Panc1 (cell line): ENCODE measurements at regions not wholly inside any gene's neighbourhood (a gene's known extent, or its start where the extent isn't known, plus 50 kb on each side); places are given as distances from the start of the nearest gene placed in this dataset.
"Not testable (repeated sequence)": the region's sequence is repeated elsewhere in the genome, so short reads cannot be mapped to it uniquely, and the experiment has no call there.

Experiments
- ATAC-seq: fragments of 200-7000 bp; cut with Tn5 transposase; 2 replicates; pipeline ENCODE4 v1.9.1; 2020; ENCODE audit warnings: mild to moderate bottlenecking, moderate library complexity
- BruUV-seq: library from RNA; stranded (reverse); fragments of 400-500 nt; replicated peaks from 2 replicates; lab custom pipeline; 2021; lab: Mats Ljungman, UMichigan
- CTCF ChIA-PET: fragments of 300-600 bp; sonication (Branson Sonifier 250); formaldehyde crosslinking; loops from one replicate; lab custom pipeline; 2022; ENCODE audit warnings: antibody characterized with exemption; lab: Charles Lee
- POLR2A ChIA-PET: fragments of 300-600 bp; sonication (Branson Sonifier 250); formaldehyde crosslinking; loops from one replicate; lab custom pipeline; 2022; ENCODE audit warnings: antibody characterized with exemption; lab: Charles Lee
- DNase-seq: peaks from one replicate; pipeline ENCODE4 v3.0.0-alpha.2; 2010; ENCODE audit warnings: low read depth, low spot score
- H3K27ac ChIP-seq: 2 replicates; pipeline ENCODE4 v1.5.1; 2011; ENCODE audit warnings: mild to moderate bottlenecking, low read length, inconsistent platforms
- H3K27me3 ChIP-seq: fragments of 200-500 bp; sonication (Bioruptor generic); 2 replicates; pipeline ENCODE4 v1.6.0; 2014; ENCODE audit warnings: low read length, inconsistent platforms; ENCODE audit not compliant: control insufficient read depth, insufficient read depth
- H3K36me3 ChIP-seq: fragments of 200-500 bp; sonication (Bioruptor generic); 2 replicates; pipeline ENCODE4 v1.5.1; 2014; ENCODE audit warnings: inconsistent platforms, mild to moderate bottlenecking, low read length, moderate library complexity; ENCODE audit not compliant: control insufficient read depth, insufficient read depth
- H3K4me1 ChIP-seq: 2 replicates; pipeline ENCODE4 v1.5.1; 2011; ENCODE audit warnings: inconsistent platforms, mild to moderate bottlenecking, low read length, moderate library complexity; ENCODE audit not compliant: control insufficient read depth, insufficient read depth
- H3K4me3 ChIP-seq, 2 experiments: 2 replicates each; pipeline ENCODE4 v1.5.1; 2011 to 2012; ENCODE audit warnings: low read depth in 2 of 2, low read length in 2 of 2, mild to moderate bottlenecking in 2 of 2, inconsistent platforms in 1 of 2, moderate library complexity in 1 of 2
- H3K9me3 ChIP-seq: fragments of 200-500 bp; sonication (Bioruptor generic); 2 replicates; pipeline ENCODE4 v1.5.1; 2014; ENCODE audit warnings: low read depth, mild to moderate bottlenecking, inconsistent platforms, low read length, moderate library complexity; ENCODE audit not compliant: control insufficient read depth, insufficient read depth
- POLR2AphosphoS5 ChIP-seq: IDR thresholded peaks from 2 replicates; pipeline ENCODE4 v1.6.1; 2012; ENCODE audit warnings: mild to moderate bottlenecking, low read depth, low read length, moderate library complexity
- SIN3A ChIP-seq: IDR thresholded peaks from 2 replicates; pipeline ENCODE4 v1.6.1; 2012; ENCODE audit warnings: low read depth, mild to moderate bottlenecking, low read length, moderate library complexity, borderline replicate concordance; ENCODE audit not compliant: insufficient read depth
- TCF7L2 ChIP-seq: IDR thresholded peaks from 2 replicates; pipeline ENCODE4 v1.6.1; 2011; ENCODE audit warnings: mild to moderate bottlenecking, low read depth, low read length, inconsistent platforms
- in situ Hi-C: cut with HindIII; loops from 2 replicates; pipeline ENCODE4 v1.10.0; 2016; ENCODE audit warnings: low sequenced_read_pairs, low pct_unique_long_range_greater_than_20kb
- intact Hi-C: fragments of 100-400 bp; cut with micrococcal nuclease; formaldehyde crosslinking; loops from one replicate; pipeline ENCODE4 v1.10.0; 2022; ENCODE audit not compliant: unreplicated experiment
- TF ChIP-seq, protein P1 (sequence below), 2 experiments: IDR thresholded peaks; 2 replicates each; pipeline ENCODE4 v1.6.1; 2011 to 2012; ENCODE audit warnings: low read depth in 2 of 2, control low read depth in 1 of 2, low read length in 1 of 2, mild to moderate bottlenecking in 1 of 2, moderate library complexity in 1 of 2; ENCODE audit not compliant: insufficient read depth in 1 of 2
- TF ChIP-seq, protein P2 (sequence below): fragments of 450-650 bp; IDR thresholded peaks from 2 replicates; pipeline ENCODE4 v1.5.1; 2017; ENCODE audit warnings: mild to moderate bottlenecking

DNA sequence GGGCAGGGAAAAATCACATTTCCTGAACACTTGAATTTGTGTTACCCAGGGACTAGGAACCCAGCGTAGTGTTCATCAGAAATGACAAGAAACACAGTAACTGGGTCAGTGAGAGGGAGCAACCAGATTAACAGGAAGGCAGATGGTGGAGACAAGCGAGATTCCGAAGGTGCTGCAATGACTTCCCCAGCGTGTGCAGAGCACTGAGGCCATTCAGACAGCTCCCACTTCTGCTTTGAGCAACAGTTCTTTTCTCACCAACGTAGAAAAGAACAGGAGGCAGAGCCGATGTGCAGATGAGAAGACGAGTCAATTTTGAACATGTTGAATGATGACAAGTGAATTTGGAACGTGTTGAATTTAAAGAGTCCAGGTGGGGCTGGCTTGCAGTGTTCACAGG, 63.1 kb upstream of the IFNGR1 start:
- ATAC-seq (no peak), DNase-seq (no peak)
- no peaks in the 10 kb centered on the region for H3K9me3 ChIP-seq
- intact Hi-C loops: no loop called here
- TF ChIP-seq, protein P1, sequence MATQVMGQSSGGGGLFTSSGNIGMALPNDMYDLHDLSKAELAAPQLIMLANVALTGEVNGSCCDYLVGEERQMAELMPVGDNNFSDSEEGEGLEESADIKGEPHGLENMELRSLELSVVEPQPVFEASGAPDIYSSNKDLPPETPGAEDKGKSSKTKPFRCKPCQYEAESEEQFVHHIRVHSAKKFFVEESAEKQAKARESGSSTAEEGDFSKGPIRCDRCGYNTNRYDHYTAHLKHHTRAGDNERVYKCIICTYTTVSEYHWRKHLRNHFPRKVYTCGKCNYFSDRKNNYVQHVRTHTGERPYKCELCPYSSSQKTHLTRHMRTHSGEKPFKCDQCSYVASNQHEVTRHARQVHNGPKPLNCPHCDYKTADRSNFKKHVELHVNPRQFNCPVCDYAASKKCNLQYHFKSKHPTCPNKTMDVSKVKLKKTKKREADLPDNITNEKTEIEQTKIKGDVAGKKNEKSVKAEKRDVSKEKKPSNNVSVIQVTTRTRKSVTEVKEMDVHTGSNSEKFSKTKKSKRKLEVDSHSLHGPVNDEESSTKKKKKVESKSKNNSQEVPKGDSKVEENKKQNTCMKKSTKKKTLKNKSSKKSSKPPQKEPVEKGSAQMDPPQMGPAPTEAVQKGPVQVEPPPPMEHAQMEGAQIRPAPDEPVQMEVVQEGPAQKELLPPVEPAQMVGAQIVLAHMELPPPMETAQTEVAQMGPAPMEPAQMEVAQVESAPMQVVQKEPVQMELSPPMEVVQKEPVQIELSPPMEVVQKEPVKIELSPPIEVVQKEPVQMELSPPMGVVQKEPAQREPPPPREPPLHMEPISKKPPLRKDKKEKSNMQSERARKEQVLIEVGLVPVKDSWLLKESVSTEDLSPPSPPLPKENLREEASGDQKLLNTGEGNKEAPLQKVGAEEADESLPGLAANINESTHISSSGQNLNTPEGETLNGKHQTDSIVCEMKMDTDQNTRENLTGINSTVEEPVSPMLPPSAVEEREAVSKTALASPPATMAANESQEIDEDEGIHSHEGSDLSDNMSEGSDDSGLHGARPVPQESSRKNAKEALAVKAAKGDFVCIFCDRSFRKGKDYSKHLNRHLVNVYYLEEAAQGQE (IDR thresholded peaks at IDR 0.05; ENCODE audit: insufficient read depth in 1 of 2, low read depth in 2 of 2, low read length in 1 of 2): no peak
- TF ChIP-seq TCF7L2 (no peak), POLR2AphosphoS5 (no peak), SIN3A (no peak)
- TF ChIP-seq, protein P2, sequence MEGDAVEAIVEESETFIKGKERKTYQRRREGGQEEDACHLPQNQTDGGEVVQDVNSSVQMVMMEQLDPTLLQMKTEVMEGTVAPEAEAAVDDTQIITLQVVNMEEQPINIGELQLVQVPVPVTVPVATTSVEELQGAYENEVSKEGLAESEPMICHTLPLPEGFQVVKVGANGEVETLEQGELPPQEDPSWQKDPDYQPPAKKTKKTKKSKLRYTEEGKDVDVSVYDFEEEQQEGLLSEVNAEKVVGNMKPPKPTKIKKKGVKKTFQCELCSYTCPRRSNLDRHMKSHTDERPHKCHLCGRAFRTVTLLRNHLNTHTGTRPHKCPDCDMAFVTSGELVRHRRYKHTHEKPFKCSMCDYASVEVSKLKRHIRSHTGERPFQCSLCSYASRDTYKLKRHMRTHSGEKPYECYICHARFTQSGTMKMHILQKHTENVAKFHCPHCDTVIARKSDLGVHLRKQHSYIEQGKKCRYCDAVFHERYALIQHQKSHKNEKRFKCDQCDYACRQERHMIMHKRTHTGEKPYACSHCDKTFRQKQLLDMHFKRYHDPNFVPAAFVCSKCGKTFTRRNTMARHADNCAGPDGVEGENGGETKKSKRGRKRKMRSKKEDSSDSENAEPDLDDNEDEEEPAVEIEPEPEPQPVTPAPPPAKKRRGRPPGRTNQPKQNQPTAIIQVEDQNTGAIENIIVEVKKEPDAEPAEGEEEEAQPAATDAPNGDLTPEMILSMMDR: no peak
- POLR2A ChIA-PET: interaction anchor here (0.6 kb wide), 1 partner anchor 366 kb away, joined by 5 read pairs; no protein-coding TSS in a partner anchor
- H3K4me1 ChIP-seq: no peaks in the 10 kb centered on the region
- no peak overlapping the region for H3K4me3 ChIP-seq
- CTCF ChIA-PET: no interaction called here
- no TSS peak for BruUV-seq
- no peak overlapping the region for H3K27ac ChIP-seq
- in situ Hi-C loops: no loop called here
- no peaks in the 10 kb centered on the region for H3K36me3 ChIP-seq
- H3K27me3 ChIP-seq: no peaks in the 10 kb centered on the region

DNA sequence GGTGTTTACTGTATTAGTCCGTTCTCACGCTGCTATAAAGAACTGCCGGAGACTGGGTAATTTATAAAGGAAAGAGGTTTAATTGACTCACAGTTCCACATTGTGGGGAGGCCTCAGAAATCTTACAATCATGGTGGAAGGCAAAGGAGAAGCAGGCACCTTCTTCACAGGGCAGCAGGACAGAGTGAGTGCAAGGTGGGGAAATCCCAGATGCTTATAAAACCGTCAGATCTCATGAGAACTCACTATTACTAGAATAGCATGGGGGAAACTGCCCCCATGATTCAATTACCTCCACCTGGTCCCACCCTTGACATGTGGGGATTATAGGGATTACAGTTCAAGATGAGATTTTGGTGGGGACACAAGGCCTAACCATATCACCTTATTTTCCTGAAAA, 60.1 kb upstream of the IFNGR1 start:
- in situ Hi-C loops, H3K4me3 ChIP-seq, ATAC-seq, DNase-seq, H3K4me1 ChIP-seq, POLR2A ChIA-PET, H3K27ac ChIP-seq, H3K36me3 ChIP-seq, H3K27me3 ChIP-seq, intact Hi-C loops, BruUV-seq, CTCF ChIA-PET, H3K9me3 ChIP-seq: not testable (repeated sequence)

DNA sequence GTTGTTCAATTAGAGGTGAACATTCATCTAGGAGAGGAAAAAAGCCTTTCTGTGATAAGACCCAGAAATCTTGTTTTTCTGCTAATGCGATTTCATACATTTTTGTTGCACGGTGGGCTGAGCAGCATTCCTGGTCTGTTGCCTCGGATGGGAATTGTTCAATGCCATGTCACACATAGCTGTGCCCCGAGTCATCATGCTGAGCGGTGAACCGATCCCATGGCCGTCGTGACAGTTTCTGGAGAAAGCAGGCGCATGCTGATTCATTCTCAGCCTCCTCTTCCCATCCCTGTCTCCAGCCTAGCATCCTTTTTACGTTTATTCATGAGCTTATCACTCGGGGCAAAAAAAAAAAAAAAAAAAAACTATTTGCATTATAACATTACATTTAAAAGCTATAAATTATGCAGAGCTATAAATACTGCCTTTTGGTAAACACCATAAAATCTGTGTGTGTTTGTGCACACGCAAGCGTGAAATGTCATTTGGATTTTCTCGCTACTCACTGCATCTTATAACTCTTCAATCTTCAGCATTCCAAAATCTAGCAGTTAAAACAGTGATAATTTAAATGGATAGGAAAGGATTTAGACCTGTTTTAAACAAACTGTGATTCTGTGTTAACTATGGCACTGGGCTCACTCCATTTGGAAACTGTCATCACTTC, 58.9 kb upstream of the IFNGR1 start:
- no peaks in the 10 kb centered on the region for H3K4me1 ChIP-seq
- CTCF ChIA-PET: interaction anchor here (0.6 kb wide), 1 partner anchor 364 kb away, joined by 10 read pairs; no protein-coding TSS in a partner anchor
- in situ Hi-C loops (no loop called here), intact Hi-C loops (no loop called here)
- POLR2A ChIA-PET: interaction anchor here (0.6 kb wide), 1 partner anchor 46 kb away, joined by 8 read pairs; no protein-coding TSS in a partner anchor
- no peak overlapping the region for H3K4me3 ChIP-seq
- DNase-seq (peak; percentile 8), ATAC-seq (peak; percentile 58; the same call in 1 of the 2 replicates)
- H3K27me3 ChIP-seq: no peaks in the 10 kb centered on the region; the same call in 1 of the 2 replicates
- no peak overlapping the region for H3K27ac ChIP-seq
- no TSS peak for BruUV-seq
- TF ChIP-seq, protein P2: no peak
- TF ChIP-seq SIN3A (no peak), TCF7L2 (no peak), POLR2AphosphoS5 (no peak)
- TF ChIP-seq, protein P1 (IDR thresholded peaks at IDR 0.05; ENCODE audit: insufficient read depth in 1 of 2, low read depth in 2 of 2, low read length in 1 of 2): no peak
- H3K36me3 ChIP-seq: no peaks in the 10 kb centered on the region; the same call in 1 of the 2 replicates
- H3K9me3 ChIP-seq: no peaks in the 10 kb centered on the region
